Mesenchymal stem cell (in vitro differentiated cells and primary cell): ENCODE measurements at regions not wholly inside any gene's neighbourhood (a gene's known extent, or its start where the extent isn't known, plus 50 kb on each side); places are given as distances from the start of the nearest gene placed in this dataset.

Experiments used
- DNase-seq: peaks from one replicate; pipeline ENCODE4 v3.0.0-alpha.2; 2013
- H2AFZ ChIP-seq: one replicate; pipeline ENCODE4 v1.6.1; 2013; ENCODE audit warnings: low read depth, mild to moderate bottlenecking, control low read depth, inconsistent platforms, low read length, moderate library complexity
- H2AK5ac ChIP-seq: 2 replicates; pipeline ENCODE4 v1.6.1; 2013; ENCODE audit warnings: low read length, moderate library complexity, mild to moderate bottlenecking, inconsistent platforms; ENCODE audit not compliant: severe bottlenecking
- H2BK120ac ChIP-seq: one replicate; pipeline ENCODE4 v1.6.1; 2013; ENCODE audit warnings: low read depth, mild to moderate bottlenecking, inconsistent platforms, low read length, moderate library complexity
- H2BK12ac ChIP-seq, 2 experiments: one replicate each; pipeline ENCODE4 v1.6.1; 2013; ENCODE audit warnings: inconsistent platforms in 2 of 2, low read length in 2 of 2, mild to moderate bottlenecking in 2 of 2, moderate library complexity in 2 of 2, control low read depth in 1 of 2
- H2BK15ac ChIP-seq: one replicate; pipeline ENCODE4 v1.6.1; 2013; ENCODE audit warnings: mild to moderate bottlenecking, low read depth, inconsistent platforms; ENCODE audit not compliant: poor library complexity, severe bottlenecking
- H2BK5ac ChIP-seq: 2 replicates; pipeline ENCODE4 v1.6.1; 2013; ENCODE audit warnings: low read depth, mild to moderate bottlenecking, low read length, control low read depth, inconsistent platforms; ENCODE audit not compliant: poor library complexity, severe bottlenecking
- H3K14ac ChIP-seq, 2 experiments: one replicate each; pipeline ENCODE4 v1.6.1; 2013; ENCODE audit warnings: inconsistent platforms in 2 of 2, low read length in 2 of 2, control low read depth in 1 of 2, mild to moderate bottlenecking in 1 of 2, moderate library complexity in 1 of 2
- H3K18ac ChIP-seq, 2 experiments: one replicate each; pipeline ENCODE4 v1.6.1; 2013; ENCODE audit warnings: inconsistent platforms in 2 of 2, low read length in 2 of 2, control low read depth in 1 of 2, low read depth in 1 of 2, mild to moderate bottlenecking in 1 of 2
- H3K23ac ChIP-seq, 2 experiments: one replicate each; pipeline ENCODE4 v1.6.1; 2013; ENCODE audit warnings: inconsistent platforms in 2 of 2, low read length in 2 of 2, mild to moderate bottlenecking in 2 of 2, moderate library complexity in 2 of 2, control low read depth in 1 of 2
- H3K27ac ChIP-seq: 2 replicates; pipeline ENCODE4 v1.5.1; 2013; ENCODE audit warnings: mild to moderate bottlenecking, moderate library complexity, low read length, control low read depth, inconsistent platforms; ENCODE audit not compliant: poor library complexity, severe bottlenecking
- H3K27me3 ChIP-seq, 2 experiments: 2 replicates each; pipeline versions ENCODE4 v1.6.1 to v1.7.0; 2013; ENCODE audit warnings: low read length in 2 of 2, mild to moderate bottlenecking in 2 of 2, moderate library complexity in 2 of 2, control low read depth in 1 of 2, inconsistent platforms in 1 of 2; ENCODE audit not compliant: control insufficient read depth in 1 of 2, insufficient read depth in 1 of 2
- H3K36me3 ChIP-seq, 2 experiments: 2 replicates each; pipeline versions ENCODE4 v1.6.1 to v1.7.0; 2013; ENCODE audit warnings: low read length in 2 of 2, control low read depth in 1 of 2, inconsistent platforms in 1 of 2, low read depth in 1 of 2, mild to moderate bottlenecking in 1 of 2; ENCODE audit not compliant: insufficient read depth in 2 of 2, control insufficient read depth in 1 of 2
- H3K4ac ChIP-seq, 2 experiments: one replicate each; pipeline ENCODE4 v1.6.1; 2013; ENCODE audit warnings: inconsistent platforms in 2 of 2, low read length in 2 of 2, mild to moderate bottlenecking in 2 of 2, moderate library complexity in 2 of 2, control low read depth in 1 of 2, low read depth in 1 of 2
- H3K4me1 ChIP-seq: 2 replicates; pipeline ENCODE4 v1.6.1; 2013; ENCODE audit warnings: low read depth, low read length, control low read depth; ENCODE audit not compliant: control insufficient read depth, insufficient read depth
- H3K4me2 ChIP-seq: 2 replicates; pipeline ENCODE4 v1.6.1; 2013; ENCODE audit warnings: low read length, mild to moderate bottlenecking, inconsistent platforms; ENCODE audit not compliant: poor library complexity, severe bottlenecking
- H3K4me3 ChIP-seq, 2 experiments: 2 replicates each; pipeline versions ENCODE4 v1.5.1 to v1.7.0; 2013; ENCODE audit warnings: low read length in 2 of 2, mild to moderate bottlenecking in 2 of 2, control low read depth in 1 of 2, low read depth in 1 of 2; ENCODE audit not compliant: insufficient read depth in 1 of 2
- H3K79me1 ChIP-seq: replicated peaks from 2 replicates; pipeline ENCODE4 v1.6.1; 2013; ENCODE audit warnings: mild to moderate bottlenecking, control low read depth, low read length, inconsistent platforms; ENCODE audit not compliant: poor library complexity, severe bottlenecking
- H3K9ac ChIP-seq: 2 replicates; pipeline ENCODE4 v1.7.0; 2013; ENCODE audit warnings: mild to moderate bottlenecking, low read length, moderate library complexity
- H3K9me3 ChIP-seq: 2 replicates; pipeline ENCODE4 v1.7.0; 2013; ENCODE audit warnings: mild to moderate bottlenecking, low read length; ENCODE audit not compliant: control insufficient read depth
- H4K8ac ChIP-seq: one replicate; pipeline ENCODE4 v1.6.1; 2013; ENCODE audit warnings: inconsistent platforms, mild to moderate bottlenecking, low read length, moderate library complexity
- H4K91ac ChIP-seq: one replicate; pipeline ENCODE4 v1.6.1; 2013; ENCODE audit warnings: mild to moderate bottlenecking, low read length, inconsistent platforms
- WGBS: methylation state at CpG from one replicate; pipeline ENCODE4 v1.1.7; 2013; ENCODE audit warnings: mixed read lengths; 5-methylcytosine and 5-hydroxymethylcytosine counted together

GRCh38 chr4:28358606-28359005 is 1498.0 kb downstream of the STIM2 start:
- Histone ChIP-seq H3K9me3 (no peaks in the 10 kb centered on the region), H3K4me1 (no peaks in the 10 kb centered on the region), H3K18ac (no peak overlapping the region), H3K9ac (no peak overlapping the region), H3K23ac (no peak overlapping the region), H2BK120ac (no peak overlapping the region), H4K8ac (no peak overlapping the region), H3K4me2 (no peak overlapping the region), H3K79me1 (no peaks in the 10 kb centered on the region), H2AK5ac (no peak overlapping the region), H2BK5ac (no peak overlapping the region), H3K36me3 (no peaks in the 10 kb centered on the region), H2BK15ac (no peak overlapping the region), H4K91ac (no peak overlapping the region), H3K27me3 (no peaks in the 10 kb centered on the region), H3K27ac (no peak overlapping the region), H2BK12ac (no peak overlapping the region), H3K14ac (no peak overlapping the region), H3K4me3 (no peak overlapping the region), H2AFZ (no peak overlapping the region), H3K4ac (no peak overlapping the region)
- no CpG with 5 or more reads among the region's 2 CpGs for WGBS
- no peak for DNase-seq

DNA sequence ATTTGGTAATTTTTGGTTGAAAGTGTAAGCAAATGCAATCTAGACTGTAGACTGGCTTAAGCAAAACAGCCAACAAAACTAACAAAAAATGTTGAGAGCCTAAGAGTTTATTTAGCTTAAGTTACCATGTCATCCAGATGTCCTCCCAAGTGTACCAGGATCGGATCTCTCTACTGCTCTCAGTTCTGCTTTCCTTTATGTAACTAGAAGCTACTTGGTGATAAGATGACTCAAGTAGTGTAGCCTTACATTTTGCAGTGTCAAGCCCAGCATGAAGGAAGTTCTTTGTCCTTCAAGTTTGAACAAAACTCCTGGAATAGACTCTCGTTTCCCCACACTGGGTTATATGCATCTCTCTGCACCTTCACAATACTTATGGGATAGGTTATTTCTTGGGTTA is 1500.0 kb downstream of the STIM2 start:
- no CpG with 5 or more reads among the region's 2 CpGs for WGBS

DNA sequence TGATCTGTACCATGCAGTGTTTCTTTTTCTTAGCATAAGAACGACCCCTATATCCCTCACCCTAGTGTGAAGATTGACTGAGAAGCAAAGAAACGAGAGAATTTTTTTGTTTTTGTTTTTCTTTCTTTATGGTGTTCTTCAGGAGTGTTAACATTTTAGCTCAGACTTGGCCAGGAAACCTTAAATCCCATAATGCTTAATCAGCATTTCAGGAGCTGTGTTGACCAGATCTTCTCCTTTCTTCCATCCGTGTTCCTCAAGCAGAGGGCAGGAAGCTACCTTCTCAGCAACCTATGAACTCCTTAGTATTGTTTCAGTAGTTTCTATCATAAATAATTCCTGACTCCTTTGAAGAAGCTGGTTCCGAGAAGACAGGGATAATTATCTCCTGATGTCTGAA is 1501.5 kb downstream of the STIM2 start:
- no peaks in the 10 kb centered on the region for H3K9me3 ChIP-seq

More for the DNA sequence above, 1500.0 kb downstream of the STIM2 start:
- no peak for DNase-seq
- Histone ChIP-seq H3K79me1 (no peaks in the 10 kb centered on the region), H3K18ac (no peak overlapping the region), H3K4ac (no peak overlapping the region), H4K8ac (no peak overlapping the region), H3K4me2 (no peak overlapping the region), H3K4me3 (no peak overlapping the region), H3K36me3 (no peaks in the 10 kb centered on the region), H3K9me3 (no peaks in the 10 kb centered on the region), H3K9ac (no peak overlapping the region), H3K27ac (no peak overlapping the region), H3K14ac (no peak overlapping the region), H2AK5ac (no peak overlapping the region), H4K91ac (no peak overlapping the region), H2BK5ac (no peak overlapping the region), H2BK12ac (no peak overlapping the region), H3K23ac (no peak overlapping the region), H3K4me1 (no peaks in the 10 kb centered on the region), H2BK120ac (no peak overlapping the region), H2AFZ (no peak overlapping the region), H3K27me3 (no peaks in the 10 kb centered on the region), H2BK15ac (no peak overlapping the region)

DNA sequence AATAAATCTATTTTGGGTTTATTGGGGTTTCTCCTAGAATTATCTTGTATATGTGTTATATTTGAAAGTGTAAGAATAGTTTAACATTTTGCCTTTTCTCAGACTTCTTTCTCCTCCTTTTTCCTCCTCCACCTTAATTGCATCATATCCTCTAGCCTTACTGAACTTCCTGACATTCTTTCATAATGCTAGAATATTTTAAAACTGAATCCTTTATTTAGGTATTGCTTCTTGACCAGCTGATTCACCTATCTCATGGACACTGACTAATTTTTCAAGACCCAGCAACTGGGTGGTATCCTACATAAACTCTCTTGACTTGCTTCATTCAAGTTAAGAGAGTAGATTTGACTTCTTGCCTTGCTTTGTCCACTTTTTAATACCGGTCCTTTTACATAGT is 1508.9 kb downstream of the STIM2 start:
- no peaks in the 10 kb centered on the region for H3K4me1 ChIP-seq
- no peak overlapping the region for H3K23ac ChIP-seq
- no peak overlapping the region for H3K14ac ChIP-seq
- no peak overlapping the region for H2BK120ac ChIP-seq
- H3K4me3 ChIP-seq: no peak overlapping the region
- no peaks in the 10 kb centered on the region for H3K9me3 ChIP-seq
- no peak overlapping the region for H2AFZ ChIP-seq
- no peak for DNase-seq
- no peaks in the 10 kb centered on the region for H3K36me3 ChIP-seq
- no CpG with 5 or more reads among the region's 1 CpG for WGBS
- H2BK12ac ChIP-seq: no peak overlapping the region
- no peak overlapping the region for H3K4me2 ChIP-seq
- H4K91ac ChIP-seq: no peak overlapping the region
- H2BK5ac ChIP-seq: no peak overlapping the region
- no peak overlapping the region for H2AK5ac ChIP-seq
- H3K18ac ChIP-seq: no peak overlapping the region
- no peaks in the 10 kb centered on the region for H3K79me1 ChIP-seq
- H4K8ac ChIP-seq: no peak overlapping the region
- H3K27ac ChIP-seq: no peak overlapping the region
- no peak overlapping the region for H3K9ac ChIP-seq
- no peak overlapping the region for H3K4ac ChIP-seq
- no peak overlapping the region for H2BK15ac ChIP-seq
- no peaks in the 10 kb centered on the region for H3K27me3 ChIP-seq

More for the DNA sequence above, 1501.5 kb downstream of the STIM2 start:
- 80% methylated on average over 1 of the region's 4 CpGs for WGBS
- Histone ChIP-seq H4K91ac (no peak overlapping the region), H2BK5ac (no peak overlapping the region), H3K4me1 (no peaks in the 10 kb centered on the region), H4K8ac (no peak overlapping the region), H3K18ac (no peak overlapping the region), H3K23ac (no peak overlapping the region), H3K4me2 (no peak overlapping the region), H2BK12ac (no peak overlapping the region), H3K9ac (no peak overlapping the region), H3K4me3 (no peak overlapping the region), H2BK120ac (no peak overlapping the region), H3K79me1 (no peaks in the 10 kb centered on the region), H2AFZ (no peak overlapping the region), H3K14ac (no peak overlapping the region), H2AK5ac (no peak overlapping the region), H3K4ac (no peak overlapping the region), H3K27me3 (no peaks in the 10 kb centered on the region), H2BK15ac (no peak overlapping the region), H3K27ac (no peak overlapping the region), H3K36me3 (no peaks in the 10 kb centered on the region)
- DNase-seq: no peak
